ENCODE measurements at regions not wholly inside any gene's neighbourhood (a gene's known extent, or its start where the extent isn't known, plus 50 kb on each side); places are given as distances from the start of the nearest gene placed in this dataset.

GRCh38 chr18:55821219-55821618 is 233.2 kb upstream of the TCF4 start:
- Mint-ChIP-seq H3K4me1 (no peaks in the 10 kb centered on the region), H3K27ac (no peak overlapping the region), H3K9me3 (ENCODE audit: low read depth) (no peaks in the 10 kb centered on the region), H3K36me3 (ENCODE audit: low read depth) (no peaks in the 10 kb centered on the region), H3K4me3 (no peak overlapping the region), H3K27me3 (peaks cover 3% of the 10 kb centered on the region)
- CTCF ChIA-PET = no interaction called here
- ATAC-seq = no peak
- intact Hi-C loops (cut with DNase I, micrococcal nuclease) = no loop called here
- no peak for DNase-seq
- POLR2A ChIA-PET = no interaction called here

DNA sequence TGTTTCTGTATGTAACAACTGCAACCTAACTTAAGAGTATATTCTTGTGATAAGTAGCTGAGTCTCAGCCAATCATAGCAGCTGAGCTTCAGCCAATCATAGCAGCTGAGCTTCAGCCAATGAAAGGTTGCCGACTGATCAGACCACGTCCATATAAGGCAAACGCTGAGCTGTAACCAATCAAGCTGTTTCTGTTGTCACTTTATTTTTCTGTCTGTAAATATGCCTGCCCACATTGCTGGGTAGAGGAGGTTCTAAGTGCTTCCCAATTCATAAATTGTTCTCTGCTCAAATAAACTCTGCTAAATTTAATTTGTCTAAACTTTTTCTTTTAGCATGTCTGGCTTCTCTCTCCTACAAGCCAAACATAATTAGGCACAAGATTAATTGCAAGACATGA is 231.5 kb upstream of the TCF4 start:
- POLR2A ChIA-PET = no interaction called here
- peaks cover 3% of the 10 kb centered on the region for H3K27me3 Mint-ChIP-seq
- H3K4me1 Mint-ChIP-seq = no peaks in the 10 kb centered on the region
- no peak overlapping the region for H3K27ac Mint-ChIP-seq
- CTCF ChIA-PET = no interaction called here
- no peaks in the 10 kb centered on the region for H3K9me3 Mint-ChIP-seq (ENCODE audit: low read depth)
- ATAC-seq (no peak), DNase-seq (no peak)
- intact Hi-C loops (cut with DNase I, micrococcal nuclease) = no loop called here
- H3K4me3 Mint-ChIP-seq = no peak overlapping the region
- no peaks in the 10 kb centered on the region for H3K36me3 Mint-ChIP-seq (ENCODE audit: low read depth)

- H3K27ac Mint-ChIP-seq = no peak overlapping the region
- H3K4me3 Mint-ChIP-seq = no peak overlapping the region
- CTCF ChIA-PET = no interaction called here
These were observed 230.3 kb upstream of the TCF4 start for GRCh38 chr18:55818284-55818683.

GRCh38 chr18:55811925-55812324 is 223.9 kb upstream of the TCF4 start:
- Mint-ChIP-seq H3K4me1 (no peaks in the 10 kb centered on the region), H3K36me3 (ENCODE audit: low read depth) (no peaks in the 10 kb centered on the region)

More at GRCh38 chr18:55818284-55818683, 230.3 kb upstream of the TCF4 start:
- Mint-ChIP-seq H3K27me3 (peaks cover 3% of the 10 kb centered on the region), H3K9me3 (ENCODE audit: low read depth) (no peaks in the 10 kb centered on the region), H3K4me1 (no peaks in the 10 kb centered on the region), H3K36me3 (ENCODE audit: low read depth) (no peaks in the 10 kb centered on the region)
- intact Hi-C loops (cut with DNase I, micrococcal nuclease) = no loop called here
- POLR2A ChIA-PET = no interaction called here
- ATAC-seq = no peak
- no peak for DNase-seq

DNA sequence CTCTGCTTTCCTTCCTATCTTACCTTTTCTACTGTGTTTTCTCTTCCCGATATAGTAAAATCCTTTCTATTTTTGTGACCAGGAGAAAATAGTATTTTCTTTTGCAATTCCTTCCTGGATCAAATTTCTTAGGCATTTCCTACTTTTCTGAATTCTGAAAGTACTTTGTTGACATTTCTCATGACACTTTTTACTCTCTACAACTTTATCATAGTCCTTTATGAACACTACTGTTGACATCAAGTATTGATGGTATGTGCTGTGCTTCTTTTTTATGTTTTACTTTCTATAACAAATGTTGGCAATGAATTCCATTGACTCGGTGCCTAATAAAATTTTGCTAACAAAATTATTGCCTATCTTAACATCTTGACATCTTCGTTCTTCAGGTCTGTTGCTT is 217.7 kb upstream of the TCF4 start:
- intact Hi-C loops (cut with DNase I, micrococcal nuclease) = no loop called here
- POLR2A ChIA-PET = no interaction called here
- CTCF ChIA-PET = no interaction called here

More at GRCh38 chr18:55811925-55812324, 223.9 kb upstream of the TCF4 start:
- H3K27ac Mint-ChIP-seq = no peak overlapping the region
- ATAC-seq = no peak
- DNase-seq = no peak
- ChIA-PET CTCF (interaction anchor here (0.7 kb wide), 1 partner anchor 594 kb away, joined by 3 read pairs; no protein-coding TSS in a partner anchor), POLR2A (interaction anchor here (1.0 kb wide), 1 partner anchor 32 kb away, joined by 6 read pairs; no protein-coding TSS in a partner anchor)
- intact Hi-C loops (cut with DNase I, micrococcal nuclease) = no loop called here
- H3K9me3 Mint-ChIP-seq (ENCODE audit: low read depth) = no peaks in the 10 kb centered on the region
- H3K4me3 Mint-ChIP-seq = no peak overlapping the region
- H3K27me3 Mint-ChIP-seq = peaks cover under 1% of the 10 kb centered on the region

GRCh38 chr18:55795101-55795669 is 207.2 kb upstream of the TCF4 start:
- DNase-seq (no peak), ATAC-seq (no peak)
- Mint-ChIP-seq H3K4me3 (no peak overlapping the region), H3K9me3 (ENCODE audit: low read depth) (no peaks in the 10 kb centered on the region), H3K4me1 (no peaks in the 10 kb centered on the region), H3K27ac (no peak overlapping the region), H3K27me3 (no peaks in the 10 kb centered on the region), H3K36me3 (ENCODE audit: low read depth) (no peaks in the 10 kb centered on the region)
- POLR2A ChIA-PET = no interaction called here
- intact Hi-C loops (cut with DNase I, micrococcal nuclease) = loop anchor here in 1 of 2 experiments (10.0 kb wide), 1 partner anchor 50 kb away; no protein-coding TSS in a partner anchor
- CTCF ChIA-PET = interaction anchor here (1.3 kb wide), 1 partner anchor 192 kb away, joined by 3 read pairs; no protein-coding TSS in a partner anchor

More for the DNA sequence above, 217.7 kb upstream of the TCF4 start:
- no peaks in the 10 kb centered on the region for H3K36me3 Mint-ChIP-seq (ENCODE audit: low read depth)
- no peak overlapping the region for H3K4me3 Mint-ChIP-seq
- no peak for DNase-seq
- no peak overlapping the region for H3K27ac Mint-ChIP-seq
- H3K4me1 Mint-ChIP-seq = no peaks in the 10 kb centered on the region
- no peak for ATAC-seq
- peaks cover 1% of the 10 kb centered on the region for H3K27me3 Mint-ChIP-seq
- H3K9me3 Mint-ChIP-seq (ENCODE audit: low read depth) = no peaks in the 10 kb centered on the region

- H3K4me3 Mint-ChIP-seq = no peak overlapping the region
- no peaks in the 10 kb centered on the region for H3K27me3 Mint-ChIP-seq
- no peaks in the 10 kb centered on the region for H3K9me3 Mint-ChIP-seq (ENCODE audit: low read depth)
- H3K27ac Mint-ChIP-seq = no peak overlapping the region
- no peaks in the 10 kb centered on the region for H3K4me1 Mint-ChIP-seq
- DNase-seq (no peak), ATAC-seq (no peak)
- ChIA-PET POLR2A (no interaction called here), CTCF (no interaction called here)
- H3K36me3 Mint-ChIP-seq (ENCODE audit: low read depth) = no peaks in the 10 kb centered on the region
- intact Hi-C loops (cut with DNase I, micrococcal nuclease) = loop anchor here in 1 of 2 experiments (10.0 kb wide), 1 partner anchor 50 kb away; no protein-coding TSS in a partner anchor
These were observed 206.5 kb upstream of the TCF4 start for GRCh38 chr18:55794288-55795052.

- Mint-ChIP-seq H3K4me1 (no peaks in the 10 kb centered on the region), H3K27ac (no peak overlapping the region), H3K27me3 (no peaks in the 10 kb centered on the region), H3K4me3 (no peak overlapping the region), H3K9me3 (ENCODE audit: low read depth) (no peaks in the 10 kb centered on the region), H3K36me3 (ENCODE audit: low read depth) (no peaks in the 10 kb centered on the region)
- CTCF ChIA-PET = no interaction called here
- DNase-seq = no peak
- no peak for ATAC-seq
- intact Hi-C loops (cut with DNase I, micrococcal nuclease) = loop anchor here in 1 of 2 experiments (10.0 kb wide), 1 partner anchor 45 kb away; no protein-coding TSS in a partner anchor
- POLR2A ChIA-PET = no interaction called here
These were observed 202.3 kb upstream of the TCF4 start for GRCh38 chr18:55790296-55790695.

DNA sequence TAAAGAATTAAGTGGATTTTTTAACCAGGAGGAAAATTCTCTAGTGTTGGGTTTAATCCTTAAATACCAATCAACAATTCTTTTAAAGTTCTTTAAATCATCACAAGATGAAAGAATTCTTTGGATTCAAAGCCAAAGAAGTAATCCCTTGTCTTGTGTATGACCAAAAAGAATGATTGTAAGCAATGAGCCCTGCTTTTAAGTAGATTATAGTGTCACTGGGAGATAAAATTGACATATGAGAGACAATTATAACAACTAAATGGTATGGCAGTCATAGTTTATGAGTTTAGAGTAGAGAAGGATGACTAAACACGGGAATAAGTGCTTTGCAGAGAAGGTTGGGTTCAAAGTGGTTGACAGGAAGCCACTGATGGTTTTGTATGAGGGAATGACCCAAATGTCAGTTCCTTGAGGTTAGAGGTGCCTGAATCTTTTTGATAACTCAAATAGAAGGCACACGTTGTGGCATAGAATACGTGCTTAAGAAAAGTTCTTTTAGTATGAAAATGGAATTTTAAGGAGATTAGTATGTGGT is 199.6 kb upstream of the TCF4 start:
- POLR2A ChIA-PET = no interaction called here
- Mint-ChIP-seq H3K27me3 (peaks cover 6% of the 10 kb centered on the region), H3K27ac (no peak overlapping the region), H3K9me3 (ENCODE audit: low read depth) (no peaks in the 10 kb centered on the region), H3K4me1 (no peaks in the 10 kb centered on the region), H3K36me3 (ENCODE audit: low read depth) (no peaks in the 10 kb centered on the region), H3K4me3 (no peak overlapping the region)
- ATAC-seq = no peak
- intact Hi-C loops (cut with DNase I, micrococcal nuclease) = no loop called here
- CTCF ChIA-PET = no interaction called here
- no peak for DNase-seq

- H3K36me3 Mint-ChIP-seq (ENCODE audit: low read depth) = no peaks in the 10 kb centered on the region
- no peak overlapping the region for H3K27ac Mint-ChIP-seq
- POLR2A ChIA-PET = no interaction called here
These were observed 198.8 kb upstream of the TCF4 start for GRCh38 chr18:55786651-55787272.

DNA sequence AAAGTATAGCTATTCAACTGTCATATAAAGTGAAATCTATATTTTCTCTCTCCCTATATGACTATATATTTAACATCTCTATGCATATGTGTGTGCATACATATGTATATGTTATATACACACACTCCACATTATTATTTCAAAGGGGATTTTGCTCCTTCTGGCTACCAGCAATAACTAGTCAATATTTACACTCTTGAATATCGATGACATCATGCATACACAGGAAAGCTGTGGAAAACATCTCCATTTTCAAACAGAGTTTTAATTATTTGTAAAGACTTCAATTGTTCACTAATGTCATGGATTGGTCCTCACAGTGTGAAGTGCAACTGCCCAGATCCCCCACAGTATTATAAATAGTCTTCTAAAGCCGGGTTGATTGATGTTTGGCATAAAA is 195.9 kb upstream of the TCF4 start:
- peaks cover 32% of the 10 kb centered on the region for H3K27me3 Mint-ChIP-seq
- POLR2A ChIA-PET = no interaction called here
- peaks cover 2% of the 10 kb centered on the region for H3K36me3 Mint-ChIP-seq (ENCODE audit: low read depth)
- H3K9me3 Mint-ChIP-seq (ENCODE audit: low read depth) = no peaks in the 10 kb centered on the region
- no peak for DNase-seq
- no peak overlapping the region for H3K27ac Mint-ChIP-seq
- H3K4me1 Mint-ChIP-seq = peaks cover 9% of the 10 kb centered on the region
- CTCF ChIA-PET = no interaction called here
- ATAC-seq = no peak
- intact Hi-C loops (cut with DNase I, micrococcal nuclease) = no loop called here
- H3K4me3 Mint-ChIP-seq = no peak overlapping the region

More at GRCh38 chr18:55786651-55787272, 198.8 kb upstream of the TCF4 start:
- Mint-ChIP-seq H3K4me3 (no peak overlapping the region), H3K27me3 (peaks cover 12% of the 10 kb centered on the region), H3K4me1 (no peaks in the 10 kb centered on the region), H3K9me3 (ENCODE audit: low read depth) (no peaks in the 10 kb centered on the region)
- intact Hi-C loops (cut with DNase I, micrococcal nuclease) = no loop called here
- ATAC-seq = no peak
- no peak for DNase-seq
- CTCF ChIA-PET = no interaction called here

Measured in activated CD4-positive, alpha-beta T cell treated with anti-CD3 and anti-CD28 coated beads for 36 hours (primary cell).